H9 (cell line): ENCODE measurements at regions not wholly inside any gene's neighbourhood (a gene's known extent, or its start where the extent isn't known, plus 50 kb on each side); places are given as distances from the start of the nearest gene placed in this dataset.

Source experiments
- DNase-seq: peaks from one replicate; pipeline ENCODE4 v3.0.0-alpha.2; 2017
- H2AFZ ChIP-seq: one replicate; pipeline ENCODE4 v1.6.1; 2013; ENCODE audit warnings: mild to moderate bottlenecking, low read length, control low read depth, moderate library complexity
- H2AK5ac ChIP-seq: 2 replicates; pipeline ENCODE4 v1.6.1; 2013; ENCODE audit warnings: low read length, control low read depth, mixed read lengths; ENCODE audit not compliant: insufficient read length
- H2BK120ac ChIP-seq: one replicate; pipeline ENCODE4 v1.6.1; 2013; ENCODE audit warnings: low read depth, mild to moderate bottlenecking, low read length, control low read depth, inconsistent platforms; ENCODE audit not compliant: poor library complexity, severe bottlenecking
- H2BK12ac ChIP-seq: 2 replicates; pipeline ENCODE4 v1.6.1; 2013; ENCODE audit warnings: low read length, control low read depth, mixed read lengths, low read depth; ENCODE audit not compliant: insufficient read length
- H2BK15ac ChIP-seq: 2 replicates; pipeline ENCODE4 v1.6.1; 2013; ENCODE audit warnings: low read depth, low read length, control low read depth
- H2BK20ac ChIP-seq: one replicate; pipeline ENCODE4 v1.6.1; 2013; ENCODE audit warnings: low read depth, mild to moderate bottlenecking, low read length, control low read depth, inconsistent platforms; ENCODE audit not compliant: poor library complexity, severe bottlenecking
- H2BK5ac ChIP-seq: 2 replicates; pipeline ENCODE4 v1.6.1; 2013; ENCODE audit warnings: low read length, control low read depth, mixed read lengths; ENCODE audit not compliant: insufficient read length
- H3K14ac ChIP-seq: 2 replicates; pipeline ENCODE4 v1.6.1; 2013; ENCODE audit warnings: low read length, control low read depth; ENCODE audit not compliant: insufficient read depth
- H3K18ac ChIP-seq: 2 replicates; pipeline ENCODE4 v1.6.1; 2013; ENCODE audit warnings: low read depth, mild to moderate bottlenecking, mixed read lengths, low read length, control low read depth; ENCODE audit not compliant: insufficient read length
- H3K23ac ChIP-seq: 2 replicates; pipeline ENCODE4 v1.6.1; 2013; ENCODE audit warnings: low read length, control low read depth, mixed read lengths, low read depth; ENCODE audit not compliant: insufficient read length
- H3K23me2 ChIP-seq: 2 replicates; pipeline ENCODE4 v1.6.1; 2013; ENCODE audit warnings: low read depth, mild to moderate bottlenecking, mixed read lengths, low read length, control low read depth; ENCODE audit not compliant: insufficient read length, poor library complexity, severe bottlenecking
- H3K27ac ChIP-seq: 2 replicates; pipeline ENCODE4 v1.5.1; 2013; ENCODE audit warnings: low read length, control low read depth, mixed read lengths, low read depth; ENCODE audit not compliant: insufficient read length
- H3K27me3 ChIP-seq: 2 replicates; pipeline ENCODE4 v1.6.1; 2013; ENCODE audit warnings: low read length, control low read depth, inconsistent platforms; ENCODE audit not compliant: insufficient read depth
- H3K4ac ChIP-seq: 2 replicates; pipeline ENCODE4 v1.6.1; 2013; ENCODE audit warnings: low read depth, mild to moderate bottlenecking, control low read depth, inconsistent platforms, low read length, moderate library complexity
- H3K4me1 ChIP-seq: 2 replicates; pipeline ENCODE4 v1.6.1; 2013; ENCODE audit warnings: low read length, control low read depth, inconsistent platforms; ENCODE audit not compliant: insufficient read depth
- H3K4me2 ChIP-seq: 2 replicates; pipeline ENCODE4 v1.6.1; 2013; ENCODE audit warnings: low read length, control low read depth, mixed read lengths; ENCODE audit not compliant: insufficient read length, insufficient read depth
- H3K56ac ChIP-seq: 2 replicates; pipeline ENCODE4 v1.6.1; 2013; ENCODE audit warnings: low read depth, mild to moderate bottlenecking, mixed read lengths, low read length, control low read depth; ENCODE audit not compliant: insufficient read length
- H3K79me1 ChIP-seq: 2 replicates; pipeline ENCODE4 v1.6.1; 2013; ENCODE audit warnings: low read depth, mild to moderate bottlenecking, moderate library complexity, low read length, control low read depth, inconsistent platforms; ENCODE audit not compliant: insufficient read depth, poor library complexity, severe bottlenecking
- H3K79me2 ChIP-seq: 2 replicates; pipeline ENCODE4 v1.6.1; 2013; ENCODE audit warnings: low read length, control low read depth, inconsistent platforms; ENCODE audit not compliant: insufficient read depth
- H3K9ac ChIP-seq: 2 replicates; pipeline ENCODE4 v1.6.1; 2013; ENCODE audit warnings: low read length, control low read depth, mixed read lengths; ENCODE audit not compliant: insufficient read length; ENCODE audit errors: extremely low read depth
- H3K9me3 ChIP-seq: one replicate; pipeline ENCODE4 v1.6.1; 2013; ENCODE audit warnings: low read depth, low read length, inconsistent platforms; ENCODE audit not compliant: control insufficient read depth
- H3T11ph ChIP-seq: one replicate; pipeline ENCODE4 v1.6.1; 2013; ENCODE audit warnings: mild to moderate bottlenecking, low read length, control low read depth, inconsistent platforms
- H4K20me1 ChIP-seq: one replicate; pipeline ENCODE4 v1.6.1; 2013; ENCODE audit not compliant: control insufficient read depth, insufficient read length, insufficient read depth
- H4K5ac ChIP-seq: 2 replicates; pipeline ENCODE4 v1.6.1; 2013; ENCODE audit warnings: low read depth, mild to moderate bottlenecking, mixed read lengths, low read length, control low read depth; ENCODE audit not compliant: insufficient read length
- H4K8ac ChIP-seq: replicated peaks from 2 replicates; pipeline ENCODE4 v1.6.1; 2013; ENCODE audit warnings: low read length, control low read depth, mixed read lengths, low read depth; ENCODE audit not compliant: insufficient read length
- H4K91ac ChIP-seq: 2 replicates; pipeline ENCODE4 v1.6.1; 2013; ENCODE audit warnings: low read depth, mild to moderate bottlenecking, moderate library complexity, mixed read lengths, low read length, control low read depth; ENCODE audit not compliant: insufficient read length
- H3K27ac Mint-ChIP-seq, 3 experiments: 2 replicates in 2 of 3; 3 replicates in 1 of 3; pipeline ENCODE4 v1.8.0; 2020 to 2021; ENCODE audit warnings: mixed read lengths in 3 of 3, mild to moderate bottlenecking in 1 of 3, moderate library complexity in 1 of 3
- H3K27me3 Mint-ChIP-seq: 2 replicates; pipeline ENCODE4 v1.8.0; 2021; ENCODE audit warnings: low read depth, mild to moderate bottlenecking, moderate library complexity, mixed read lengths
- H3K36me3 Mint-ChIP-seq, 3 experiments: 2 replicates in 2 of 3; 3 replicates in 1 of 3; pipeline ENCODE4 v1.8.0; 2020 to 2021; ENCODE audit warnings: low read depth in 3 of 3, mixed read lengths in 3 of 3; ENCODE audit not compliant: insufficient read depth in 1 of 3
- H3K4me1 Mint-ChIP-seq, 2 experiments: 2 replicates each; pipeline ENCODE4 v1.8.0; 2020; ENCODE audit warnings: mixed read lengths in 2 of 2
- H3K4me3 Mint-ChIP-seq, 2 experiments: 2 replicates in 1 of 2; 3 replicates in 1 of 2; pipeline ENCODE4 v1.8.0; 2020 to 2021; ENCODE audit warnings: mild to moderate bottlenecking in 2 of 2, mixed read lengths in 2 of 2, moderate library complexity in 1 of 2
- H3K9me3 Mint-ChIP-seq, 2 experiments: 2 replicates in 1 of 2; 3 replicates in 1 of 2; pipeline ENCODE4 v1.8.0; 2020; ENCODE audit warnings: mild to moderate bottlenecking in 2 of 2, mixed read lengths in 2 of 2, moderate library complexity in 1 of 2
- WGBS: extraction: QIAGEN DNeasy Blood & Tissue Kit; methylation state at CpG from one replicate; pipeline ENCODE4 v1.1.7; 2013; ENCODE audit warnings: missing lambda C conversion rate, low lambda C conversion rate, mixed read lengths; ENCODE audit not compliant: insufficient read length; ENCODE audit errors: extremely low coverage; 5-methylcytosine and 5-hydroxymethylcytosine counted together
- TF ChIP-seq, protein P1 (sequence below): fragments of 200-600 bp; sonication (generic); conservative IDR thresholded peaks from 3 replicates; pipeline ENCODE4 v1.8.0; 2021; ENCODE audit warnings: antibody characterized with exemption, mild to moderate bottlenecking

DNA sequence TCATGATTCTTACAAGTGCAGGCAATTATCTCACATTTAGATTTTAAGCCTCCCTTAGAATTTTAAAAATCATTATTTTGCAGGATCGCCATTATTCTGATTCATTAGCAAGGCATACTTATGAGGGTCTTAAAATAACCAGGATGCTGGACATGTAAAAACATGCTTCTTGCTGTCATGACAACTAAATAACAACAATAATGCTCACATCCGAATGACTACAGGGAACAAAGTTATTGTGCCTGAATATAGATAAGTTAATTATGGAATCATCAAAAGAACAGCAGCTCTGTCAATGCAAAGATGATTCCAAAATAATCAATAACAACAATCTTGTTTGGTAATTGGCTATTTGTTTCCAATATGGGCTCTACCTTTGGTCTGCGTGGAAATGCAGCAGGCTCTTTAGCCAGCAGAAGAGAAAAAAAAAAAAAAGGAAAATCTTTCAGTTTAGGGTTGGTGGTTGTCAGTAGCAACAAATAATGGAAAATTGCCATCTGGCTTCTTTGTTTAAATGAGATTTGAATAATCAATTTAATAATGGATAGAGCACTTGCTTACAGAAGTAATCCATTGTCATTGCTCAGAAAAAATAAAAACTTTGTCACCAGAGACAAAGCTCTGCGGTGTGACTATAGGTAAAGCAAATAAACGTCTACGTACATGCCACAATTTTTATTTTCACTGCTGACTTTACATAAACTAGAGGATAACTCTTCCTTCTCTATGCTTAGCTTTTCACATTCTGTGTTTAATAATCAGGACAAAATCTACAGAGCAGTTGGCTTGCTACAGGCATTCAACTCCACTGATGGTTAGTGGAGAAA lies 468.9 kb upstream of the TSHZ3 start:
- peaks cover 13 to 14% of the 10 kb centered on the region in 2 experiments for H3K4me1 Mint-ChIP-seq
- Histone ChIP-seq H3K9me3 (no peaks in the 10 kb centered on the region), H3K79me1 (no peaks in the 10 kb centered on the region), H3K56ac (no peak overlapping the region), H3K4me2 (no peak overlapping the region), H4K20me1 (no peaks in the 10 kb centered on the region), H3K14ac (no peak overlapping the region), H2AFZ (no peak overlapping the region), H4K8ac (no peak overlapping the region), H4K91ac (no peak overlapping the region), H2BK120ac (no peak overlapping the region), H3K9ac (no peak overlapping the region), H3K27me3 (no peaks in the 10 kb centered on the region), H2AK5ac (no peak overlapping the region), H3K23ac (no peak overlapping the region), H2BK5ac (no peak overlapping the region), H3T11ph (no peak overlapping the region), H3K4ac (no peak overlapping the region), H2BK12ac (no peak overlapping the region), H4K5ac (no peak overlapping the region), H3K23me2 (no peaks in the 10 kb centered on the region), H3K27ac (no peak overlapping the region), H3K18ac (no peak overlapping the region), H2BK15ac (no peak overlapping the region), H2BK20ac (no peak overlapping the region), H3K79me2 (no peaks in the 10 kb centered on the region), H3K4me1 (no peaks in the 10 kb centered on the region; the same call in 1 of the 2 replicates)
- H3K9me3 Mint-ChIP-seq: no peaks in the 10 kb centered on the region; a peak in 1 of 5 replicates
- H3K36me3 Mint-ChIP-seq: peaks cover 0 to 5% (median 0%) of the 10 kb centered on the region in 3 experiments; a peak in 2 of 7 replicates
- H3K4me3 Mint-ChIP-seq: no peak overlapping the region
- no peak for DNase-seq
- TF ChIP-seq, protein P1, sequence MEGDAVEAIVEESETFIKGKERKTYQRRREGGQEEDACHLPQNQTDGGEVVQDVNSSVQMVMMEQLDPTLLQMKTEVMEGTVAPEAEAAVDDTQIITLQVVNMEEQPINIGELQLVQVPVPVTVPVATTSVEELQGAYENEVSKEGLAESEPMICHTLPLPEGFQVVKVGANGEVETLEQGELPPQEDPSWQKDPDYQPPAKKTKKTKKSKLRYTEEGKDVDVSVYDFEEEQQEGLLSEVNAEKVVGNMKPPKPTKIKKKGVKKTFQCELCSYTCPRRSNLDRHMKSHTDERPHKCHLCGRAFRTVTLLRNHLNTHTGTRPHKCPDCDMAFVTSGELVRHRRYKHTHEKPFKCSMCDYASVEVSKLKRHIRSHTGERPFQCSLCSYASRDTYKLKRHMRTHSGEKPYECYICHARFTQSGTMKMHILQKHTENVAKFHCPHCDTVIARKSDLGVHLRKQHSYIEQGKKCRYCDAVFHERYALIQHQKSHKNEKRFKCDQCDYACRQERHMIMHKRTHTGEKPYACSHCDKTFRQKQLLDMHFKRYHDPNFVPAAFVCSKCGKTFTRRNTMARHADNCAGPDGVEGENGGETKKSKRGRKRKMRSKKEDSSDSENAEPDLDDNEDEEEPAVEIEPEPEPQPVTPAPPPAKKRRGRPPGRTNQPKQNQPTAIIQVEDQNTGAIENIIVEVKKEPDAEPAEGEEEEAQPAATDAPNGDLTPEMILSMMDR: no peak
- H3K27ac Mint-ChIP-seq: peak overlapping the region in 2 of 3 experiments; percentile 40 to 70; a peak in 4 of 7 replicates
- H3K27me3 Mint-ChIP-seq: no peaks in the 10 kb centered on the region; the same call in none of the 2 replicates
- no CpG with 5 or more reads among the region's 6 CpGs for WGBS
